Bone marrow (tissue), 2 donors: ENCODE measurements at regions not wholly inside any gene's neighbourhood (a gene's known extent, or its start where the extent isn't known, plus 50 kb on each side); places are given as distances from the start of the nearest gene placed in this dataset.

Experiments
- DNase-seq, 2 donors: peaks; one replicate each; lab custom pipeline; 2025; lab: John Stamatoyannopoulos, UW

DNA sequence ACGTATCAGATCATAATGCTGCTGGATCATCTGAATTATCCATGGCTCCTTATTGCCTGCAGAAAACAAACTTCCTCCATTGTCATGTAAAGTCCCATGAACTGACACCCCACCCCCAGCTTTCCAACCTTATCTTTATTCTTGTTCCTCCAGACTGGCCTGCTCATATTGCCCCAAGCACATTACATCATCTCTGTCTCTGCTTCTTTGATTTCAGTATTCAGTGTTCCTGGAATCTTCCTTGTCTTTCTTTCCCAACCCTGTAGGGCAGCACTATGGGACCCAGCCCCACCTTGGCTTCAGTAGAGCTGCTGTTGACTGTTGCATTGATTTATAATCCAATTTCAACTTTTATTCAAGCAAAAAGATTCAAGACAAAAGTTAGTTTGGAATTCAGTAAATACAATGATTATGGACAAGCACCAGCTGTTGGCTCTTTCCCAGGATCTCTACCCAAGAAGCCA lies 187.5 kb upstream of the ECI2 start:
- no peak for DNase-seq

DNA sequence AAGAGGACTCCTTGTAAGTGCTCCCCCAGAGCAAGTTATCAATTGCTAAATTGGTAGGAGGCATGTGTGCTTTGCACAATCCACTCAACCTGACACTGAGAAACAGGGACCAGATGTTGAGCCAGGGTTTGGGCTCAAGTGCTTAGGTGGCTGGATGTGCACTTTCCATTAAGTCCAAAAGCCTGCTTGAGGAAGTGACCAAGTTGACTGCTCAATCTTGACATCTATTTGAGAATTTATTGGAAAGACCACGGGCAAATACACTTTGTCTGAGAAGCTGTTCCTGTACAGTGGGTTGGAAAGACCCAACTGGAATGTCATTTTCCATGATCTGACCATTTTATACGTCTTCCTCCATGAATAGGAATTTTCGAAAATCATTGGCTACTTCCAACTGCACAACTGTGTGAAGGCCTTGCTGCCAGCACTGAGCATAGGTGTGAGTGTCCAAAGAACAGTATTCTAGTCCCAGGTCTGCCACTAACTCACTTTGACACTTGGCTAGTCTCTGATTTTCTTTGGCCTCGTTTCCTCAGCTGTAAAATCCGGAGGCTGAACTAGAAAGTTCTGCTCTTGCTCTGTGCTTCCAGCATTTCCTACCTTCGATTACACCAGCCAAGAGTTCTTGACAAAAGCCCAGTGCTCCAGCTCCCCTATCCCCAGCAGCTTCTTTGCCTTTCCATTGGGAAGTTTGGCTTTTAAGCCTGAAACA lies 186.9 kb upstream of the ECI2 start:
- no peak for DNase-seq

DNA sequence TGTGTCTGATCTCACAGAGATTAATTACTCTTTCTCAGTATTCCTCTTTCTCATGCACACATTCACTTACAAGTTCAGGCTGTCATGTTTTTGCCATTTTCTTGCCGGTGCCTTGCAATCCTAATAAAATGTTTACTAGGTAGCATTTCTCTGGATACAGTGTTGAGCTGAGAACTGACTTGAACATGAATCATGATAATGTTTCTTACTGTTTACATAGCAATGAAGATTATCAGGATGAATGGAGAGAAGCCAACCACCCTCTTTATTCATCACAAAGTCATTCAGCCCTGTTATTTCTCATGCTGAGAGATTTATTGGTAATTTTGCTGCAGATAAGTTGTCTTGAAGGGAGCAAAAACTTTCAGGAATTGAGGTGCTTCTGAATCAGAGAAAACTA lies 185.5 kb upstream of the ECI2 start:
- no peak for DNase-seq

DNA sequence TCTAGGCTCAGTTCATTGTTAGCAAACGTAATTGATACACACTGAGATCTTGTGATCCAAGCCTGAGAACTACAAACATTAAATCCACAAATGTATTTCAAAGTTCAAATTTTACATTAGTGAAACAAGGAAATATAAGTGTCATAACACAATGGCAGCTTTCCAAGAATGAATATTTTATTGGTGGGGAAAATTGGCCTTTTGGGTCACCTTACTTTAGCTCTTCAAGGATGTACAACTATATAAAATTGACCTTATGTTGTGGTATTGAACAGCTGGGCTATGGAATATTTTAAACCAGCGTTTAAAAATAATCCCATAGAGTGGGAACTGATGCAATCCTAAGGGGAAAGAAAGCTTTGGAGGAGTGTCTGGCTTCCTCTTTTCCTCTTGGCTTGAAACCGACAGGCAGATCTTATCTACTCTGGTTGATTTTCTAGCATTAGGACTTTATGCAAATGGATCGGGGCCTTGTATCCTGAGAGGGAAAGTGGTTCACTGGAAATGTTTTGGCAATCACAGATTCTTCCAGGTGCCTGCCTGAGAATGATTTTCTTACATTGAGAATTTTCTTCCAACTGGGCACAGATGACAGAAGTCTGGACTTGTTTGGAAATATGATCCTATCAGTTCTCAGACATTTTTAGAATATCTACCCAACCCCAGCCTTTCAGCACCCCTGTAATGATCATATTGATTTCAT lies 184.8 kb upstream of the ECI2 start:
- DNase-seq: no peak

DNA sequence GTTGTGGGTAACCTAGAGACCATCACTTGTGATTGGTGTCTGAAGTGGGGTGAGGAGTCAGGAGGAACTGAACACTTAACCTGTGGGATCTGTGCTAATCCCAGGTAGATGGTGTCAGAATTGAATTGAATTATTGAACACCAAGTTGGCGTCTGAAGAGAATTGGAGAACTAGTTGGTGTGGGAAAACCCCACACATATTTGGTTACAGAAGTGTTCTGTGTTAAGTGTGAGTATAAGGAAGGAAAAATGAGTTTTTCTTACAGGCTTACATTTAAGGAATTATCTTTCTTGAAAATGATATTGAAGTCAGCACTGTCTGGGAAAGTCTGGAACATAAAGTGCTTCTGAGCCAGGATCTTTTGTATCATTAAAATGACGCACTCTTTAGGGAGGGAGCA lies 182.9 kb upstream of the ECI2 start:
- no peak for DNase-seq

DNA sequence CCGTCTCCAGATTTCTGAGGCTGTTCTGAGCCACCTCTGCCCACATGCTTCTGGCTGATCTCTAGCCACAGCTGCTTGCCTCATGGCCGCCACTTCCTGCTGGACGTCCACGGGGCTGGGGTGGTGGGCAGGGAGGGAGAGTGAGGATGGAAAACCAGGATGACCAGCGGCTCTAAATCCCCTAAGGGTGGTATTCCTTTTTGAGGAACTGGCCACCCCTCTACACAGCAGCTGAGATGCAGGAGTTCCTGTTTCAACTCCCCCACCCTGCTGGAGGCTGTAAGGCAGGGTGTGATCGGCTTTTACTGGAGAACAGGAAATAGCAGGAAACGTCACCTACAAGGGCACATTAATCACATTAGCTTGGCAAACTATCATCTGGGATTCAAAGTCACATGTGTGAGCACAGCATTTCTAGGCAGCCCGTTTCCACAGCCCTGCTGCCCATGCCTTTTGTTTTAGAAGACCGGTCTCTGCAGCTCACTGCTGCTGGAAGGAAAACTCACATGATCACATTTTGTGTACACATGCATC lies 181.6 kb upstream of the ECI2 start:
- peak in 1 of 2 donors; percentile 57 for DNase-seq

DNA sequence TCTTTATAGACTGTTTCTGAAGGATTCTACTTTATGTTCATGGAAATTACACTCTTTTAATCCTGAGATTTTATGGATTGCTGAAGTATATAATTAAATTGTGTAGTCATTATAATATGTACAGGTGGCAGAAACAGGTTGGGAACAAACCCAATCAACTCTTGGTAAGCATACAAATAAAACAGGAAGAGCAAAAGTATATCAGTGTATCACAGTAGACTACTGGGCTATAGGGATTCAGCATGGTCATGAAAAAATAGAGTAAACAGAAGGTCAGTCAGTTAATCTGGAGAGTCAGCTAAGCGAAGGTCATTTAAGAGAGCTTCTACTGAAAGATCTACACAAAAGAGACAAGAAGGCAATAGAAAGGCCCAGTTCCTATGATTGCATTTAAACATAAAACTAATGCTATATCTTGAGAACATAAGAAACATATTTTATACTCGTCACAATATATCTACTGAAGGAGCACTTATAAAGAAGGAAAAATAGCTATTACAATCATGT lies 178.9 kb upstream of the ECI2 start:
- no peak for DNase-seq

DNA sequence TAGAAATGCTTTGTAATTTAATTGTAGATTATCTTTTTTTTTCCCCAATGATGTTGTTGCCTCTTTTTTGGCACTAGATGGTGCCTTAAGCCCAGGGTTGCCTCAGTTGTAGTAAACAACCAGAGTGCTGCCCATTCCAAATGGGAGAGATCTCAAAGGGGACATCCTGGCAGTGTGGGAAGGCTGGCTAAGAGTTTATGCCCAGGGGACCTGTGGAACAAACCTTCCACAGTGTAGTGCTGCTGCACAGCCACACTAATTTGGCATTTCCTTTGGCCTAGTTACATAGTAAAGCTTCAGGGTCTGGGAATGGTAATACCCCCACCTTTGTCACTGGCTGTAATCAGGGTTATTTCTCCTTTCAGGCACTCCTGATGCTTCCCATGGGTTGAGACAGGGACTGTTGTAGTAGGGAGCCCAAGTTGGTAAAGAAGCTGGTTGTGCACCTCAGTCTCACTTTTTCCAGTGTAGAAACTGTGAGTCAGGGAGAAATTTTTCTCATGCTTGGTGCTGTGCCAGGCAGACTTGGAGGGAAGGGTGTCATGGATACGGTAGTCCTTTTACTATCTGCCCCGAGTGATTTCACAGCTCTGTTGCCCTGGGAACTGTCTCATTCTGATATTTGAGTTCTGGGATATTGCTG lies 177.8 kb upstream of the ECI2 start:
- no peak for DNase-seq

DNA sequence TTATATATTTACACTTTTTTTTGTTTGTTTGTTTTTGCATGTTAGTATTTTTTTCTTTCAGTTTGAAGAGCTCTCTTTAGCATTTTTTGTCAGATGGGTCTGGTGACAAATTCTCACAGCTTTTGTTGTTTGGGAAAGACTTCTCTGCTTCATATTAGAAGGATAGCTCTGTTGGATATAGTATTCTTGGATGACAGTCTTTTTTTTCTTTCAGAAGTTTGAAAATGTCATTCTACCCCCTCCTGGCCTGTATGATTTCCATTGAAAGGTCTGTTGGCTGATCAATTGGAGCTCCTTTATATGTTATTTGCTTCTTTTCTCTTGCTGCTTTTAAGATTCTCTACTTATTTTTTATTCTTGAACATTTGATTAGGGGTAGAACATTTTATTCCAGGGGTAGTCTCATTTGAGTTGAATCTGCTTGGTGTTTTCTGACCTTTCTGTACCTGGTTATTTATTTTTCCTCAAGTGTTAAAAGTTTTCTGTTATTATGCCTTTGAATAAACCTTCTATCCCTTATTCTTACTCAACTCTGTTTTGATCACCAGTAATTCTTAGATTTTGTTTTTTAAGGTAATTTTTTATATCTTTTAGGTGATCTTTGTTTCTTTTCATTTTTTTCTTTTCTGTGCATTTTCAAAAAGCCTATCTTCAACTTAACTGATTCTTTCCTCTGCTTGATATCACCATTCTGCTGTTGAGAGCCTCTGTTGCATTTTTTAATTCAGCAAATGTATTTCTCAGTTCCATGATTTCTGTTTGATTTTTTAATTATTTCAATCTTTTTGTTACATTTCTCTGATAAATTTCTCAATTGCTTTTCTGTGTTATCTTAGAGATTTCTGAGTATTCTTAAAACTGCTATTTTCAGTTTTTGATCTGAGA lies 176.8 kb upstream of the ECI2 start:
- DNase-seq: no peak

DNA sequence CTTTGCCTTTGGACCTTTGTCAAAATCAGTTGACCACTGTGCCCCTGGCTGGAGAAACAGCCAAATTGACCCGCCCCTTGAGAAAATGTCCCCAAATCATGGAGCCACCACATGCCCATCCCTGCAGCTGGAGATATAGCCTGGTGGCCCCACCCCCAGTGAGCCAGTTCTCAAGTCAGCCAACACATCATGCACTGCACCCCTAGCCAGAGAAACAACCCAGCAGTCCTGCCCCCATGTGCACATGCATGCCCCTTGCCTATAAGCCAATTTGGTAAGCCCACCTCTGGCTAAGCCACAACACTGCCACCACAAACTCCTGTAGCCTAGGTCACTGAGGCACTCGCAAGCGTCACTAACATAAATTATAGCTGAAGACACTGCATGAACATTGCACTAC lies 174.2 kb upstream of the ECI2 start:
- DNase-seq: no peak

DNA sequence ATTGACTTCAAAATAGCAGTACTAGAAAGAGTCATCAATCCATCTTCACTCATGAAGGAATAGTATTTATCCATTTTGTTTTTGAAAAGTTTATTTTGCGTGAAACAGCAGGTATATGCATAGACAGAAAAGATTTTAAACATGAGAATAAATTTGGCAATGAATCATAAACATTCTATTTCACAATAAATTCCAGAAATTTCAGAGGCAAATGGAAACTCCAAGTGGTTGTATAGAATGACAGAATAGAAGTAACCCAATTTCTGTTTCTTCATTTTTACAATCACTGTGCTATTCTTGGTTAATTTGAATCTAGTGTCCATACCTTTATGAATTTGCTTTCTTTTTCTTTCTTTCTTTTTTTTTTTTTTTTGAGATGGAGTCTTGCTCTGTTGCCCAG lies 173.0 kb upstream of the ECI2 start:
- DNase-seq: no peak

DNA sequence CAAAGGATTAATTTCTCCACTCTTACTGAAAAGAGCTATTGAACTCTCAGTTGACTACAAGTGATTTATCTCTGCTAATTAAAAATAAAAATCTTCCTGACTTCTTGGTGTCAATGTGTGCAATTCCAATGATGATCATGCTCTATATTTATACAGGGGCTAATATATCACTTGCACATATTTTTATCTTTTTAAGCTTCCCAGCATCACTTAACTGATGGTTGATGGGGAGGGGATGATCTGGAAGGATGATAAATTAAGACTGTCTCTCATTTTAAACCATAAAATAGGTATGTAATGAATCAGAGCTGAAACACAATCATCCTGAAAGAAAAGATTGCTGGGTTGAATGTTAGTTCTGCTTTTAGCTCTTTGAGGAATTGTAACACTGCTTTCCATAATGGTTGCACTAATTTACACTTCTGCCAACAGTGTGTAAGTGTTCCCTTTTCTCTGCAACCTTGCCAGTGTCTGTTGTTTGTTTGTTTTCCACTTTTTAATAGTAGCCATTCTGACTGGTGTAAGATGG lies 169.6 kb upstream of the ECI2 start:
- no peak for DNase-seq

DNA sequence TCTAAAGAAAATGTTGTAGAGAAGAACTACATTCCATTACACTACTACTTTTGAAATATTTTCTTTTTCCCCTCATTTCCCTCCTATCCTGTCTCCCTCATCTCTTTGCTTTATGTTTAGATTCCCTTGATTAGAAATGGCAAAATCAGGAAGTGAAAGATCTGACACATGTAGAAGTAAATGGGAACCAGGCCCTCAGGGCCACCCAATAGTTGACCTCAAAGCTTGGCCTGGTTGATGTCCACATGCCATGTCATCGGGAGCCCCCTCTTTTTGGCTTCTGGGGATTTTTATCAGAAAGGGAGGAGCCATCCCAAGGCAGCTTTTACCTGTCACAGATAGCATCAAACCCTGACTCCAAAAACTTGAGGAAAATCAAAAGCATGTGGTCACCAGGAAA lies 168.3 kb upstream of the ECI2 start:
- no peak for DNase-seq

DNA sequence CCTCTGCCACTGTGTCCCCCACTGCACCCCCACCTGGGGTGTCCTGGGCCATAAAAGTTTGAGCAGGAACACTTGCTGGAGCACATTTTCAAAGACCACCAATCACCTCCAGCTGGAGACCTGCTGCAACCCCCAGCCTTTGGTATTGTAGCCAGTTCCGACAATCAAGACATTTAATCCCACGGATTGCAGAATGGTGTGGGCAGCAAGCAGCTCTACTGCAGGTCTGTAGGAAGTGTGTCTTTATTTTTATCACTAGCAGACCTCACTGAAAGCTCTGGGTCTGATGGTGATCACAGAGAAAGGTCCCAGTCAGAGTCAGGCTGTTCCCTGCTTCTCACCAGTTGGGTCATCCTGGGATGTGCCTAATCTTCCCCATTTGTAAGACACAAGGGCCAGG lies 167.1 kb upstream of the ECI2 start:
- DNase-seq: no peak

DNA sequence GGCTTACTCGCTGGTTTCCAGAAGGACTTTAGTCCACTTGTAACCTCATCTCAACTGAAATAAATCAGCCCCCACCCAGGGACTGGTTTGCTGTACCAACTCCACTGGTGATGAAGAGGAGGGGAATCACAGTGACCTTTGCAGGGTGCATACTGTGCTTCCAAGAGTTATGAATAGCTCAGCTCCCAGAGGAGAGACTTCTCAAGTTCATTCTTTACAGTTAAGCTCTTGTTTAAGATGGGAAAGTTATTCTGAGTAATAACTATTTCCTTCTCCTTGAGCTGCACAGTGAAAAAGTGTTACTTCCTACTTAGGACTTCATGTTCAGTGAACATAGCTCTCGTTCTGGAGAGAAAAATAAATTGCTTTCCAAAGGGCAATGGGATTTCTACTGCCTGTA lies 166.5 kb upstream of the ECI2 start:
- no peak for DNase-seq

DNA sequence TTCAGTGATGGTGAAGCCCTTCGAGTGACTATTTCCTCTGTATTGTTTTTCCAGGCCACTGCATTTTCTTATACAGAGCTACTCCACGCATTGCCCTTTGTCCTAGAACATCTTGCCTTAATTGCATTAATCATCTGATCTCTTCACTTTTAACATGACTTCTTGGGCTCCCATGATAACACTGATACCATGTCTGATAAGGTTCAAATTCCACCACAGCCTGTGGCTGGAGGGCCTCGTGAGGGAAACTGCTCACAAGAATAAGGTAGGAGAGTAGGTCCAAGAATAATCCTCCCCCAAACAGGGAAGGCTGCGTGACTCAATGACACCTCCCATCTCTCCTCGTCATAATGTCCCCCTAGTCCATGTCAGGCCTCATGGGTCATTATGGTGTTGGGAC lies 165.5 kb upstream of the ECI2 start:
- DNase-seq: no peak

DNA sequence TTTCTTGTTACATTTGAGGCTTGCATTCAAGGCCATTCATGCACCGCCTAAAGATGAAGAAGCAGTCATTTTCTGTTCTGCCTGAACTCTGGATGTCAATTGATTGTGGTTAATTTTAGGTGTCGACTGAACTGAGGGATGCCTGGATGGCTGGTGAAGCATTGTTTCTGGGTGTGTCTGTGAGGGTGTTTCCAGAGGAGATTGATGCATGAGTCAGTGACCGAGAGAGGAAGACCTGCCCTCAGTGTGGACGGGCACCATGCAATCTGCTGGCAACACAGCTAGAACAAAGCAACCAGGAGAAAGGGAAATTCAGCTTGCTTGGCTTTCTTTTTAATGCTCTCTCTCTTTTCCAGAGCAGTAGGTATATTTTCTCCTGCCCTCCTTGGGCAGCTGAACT lies 164.1 kb upstream of the ECI2 start:
- DNase-seq: no peak

DNA sequence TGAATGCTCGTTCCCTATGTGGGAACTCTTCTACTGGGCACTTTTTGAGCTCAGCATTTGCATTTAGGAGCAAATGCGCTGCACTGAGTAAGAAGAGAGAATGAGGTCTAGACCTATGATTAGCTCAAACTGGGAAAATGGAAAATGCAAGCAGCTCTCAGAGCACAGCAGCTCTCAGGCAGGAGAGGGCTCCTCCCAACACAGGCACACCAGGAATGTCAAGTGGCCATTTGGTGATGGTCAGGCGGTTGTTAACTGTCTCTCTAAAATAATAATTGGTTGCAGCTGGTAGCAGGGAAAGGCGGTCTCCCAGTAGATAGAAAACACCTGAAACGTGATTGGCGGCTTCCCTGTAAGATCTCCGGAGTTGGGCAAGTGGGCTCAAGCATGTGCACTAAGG lies 162.0 kb upstream of the ECI2 start:
- no peak for DNase-seq

DNA sequence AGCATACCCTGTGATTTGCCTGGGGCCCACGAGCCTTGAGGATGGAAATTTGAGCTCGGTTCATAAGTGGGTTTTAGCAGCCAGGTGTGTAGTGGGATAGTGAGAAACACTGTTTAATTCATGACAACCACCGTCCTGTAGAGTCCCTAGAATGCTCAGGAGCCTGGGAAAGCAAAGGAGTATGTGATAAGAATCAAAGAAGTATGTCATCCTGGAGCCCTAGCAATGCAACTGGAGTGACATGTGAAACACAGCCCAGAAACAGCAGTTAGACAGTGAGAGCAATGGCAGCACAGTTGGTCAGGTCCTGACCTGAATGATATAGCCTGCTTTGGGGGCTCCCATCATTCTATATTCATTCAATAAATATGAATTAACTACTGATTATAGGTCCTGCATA lies 161.2 kb upstream of the ECI2 start:
- no peak for DNase-seq

DNA sequence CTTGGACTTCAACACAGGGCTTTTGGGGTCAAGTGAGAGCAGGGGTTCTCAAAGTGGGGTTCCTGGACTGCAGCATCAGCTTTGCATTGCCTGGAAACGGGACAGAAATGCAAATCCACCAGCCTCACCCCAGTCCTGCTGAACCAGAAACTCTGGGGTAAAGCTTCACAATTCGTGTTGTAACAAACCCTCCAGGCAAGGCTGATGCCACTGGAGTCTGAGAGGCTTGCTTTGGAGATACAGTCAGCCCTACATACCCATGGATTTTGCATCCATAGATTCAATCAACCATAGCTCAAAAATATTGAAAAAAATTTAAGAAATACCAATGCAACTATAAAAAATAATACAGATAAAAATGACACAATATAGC lies 160.4 kb upstream of the ECI2 start:
- DNase-seq: no peak

DNA sequence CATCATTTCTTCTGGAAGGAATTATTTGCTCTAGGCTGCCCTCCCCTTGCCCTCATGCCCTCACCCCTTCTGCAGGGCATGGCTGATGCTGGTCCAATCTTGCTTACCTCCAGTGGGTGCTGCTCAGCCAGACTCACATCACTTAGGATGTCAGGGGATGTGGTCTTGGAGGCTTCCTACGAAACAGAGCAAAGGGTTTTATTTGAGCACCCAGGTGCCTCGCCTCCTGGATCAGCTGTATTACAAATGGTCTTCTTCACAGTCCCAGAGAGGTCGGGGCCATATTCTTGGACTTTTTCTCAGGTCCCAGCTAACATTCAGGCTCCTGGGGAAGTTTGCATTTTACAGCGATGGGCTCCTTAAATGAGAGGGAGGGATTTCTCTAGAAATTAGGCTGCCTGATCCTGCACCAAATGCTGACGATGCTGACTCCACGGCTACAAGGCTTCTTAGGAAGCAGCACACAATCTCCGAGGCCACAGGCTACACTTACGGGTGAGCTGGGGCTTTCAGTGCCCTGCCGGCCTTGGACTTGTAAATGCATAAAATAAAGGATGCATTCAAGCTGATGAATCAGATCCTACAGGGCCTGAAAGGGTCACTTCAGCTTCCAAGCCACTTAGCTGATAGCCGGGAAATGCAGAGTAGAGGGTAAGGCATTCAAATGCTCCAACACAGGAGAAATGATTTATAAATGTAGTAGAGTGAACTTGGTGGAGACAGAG lies 159.8 kb upstream of the ECI2 start:
- no peak for DNase-seq
